ENCODE measurements at regions not wholly inside any gene's neighbourhood (a gene's known extent, or its start where the extent isn't known, plus 50 kb on each side); places are given as distances from the start of the nearest gene placed in this dataset.

DNA sequence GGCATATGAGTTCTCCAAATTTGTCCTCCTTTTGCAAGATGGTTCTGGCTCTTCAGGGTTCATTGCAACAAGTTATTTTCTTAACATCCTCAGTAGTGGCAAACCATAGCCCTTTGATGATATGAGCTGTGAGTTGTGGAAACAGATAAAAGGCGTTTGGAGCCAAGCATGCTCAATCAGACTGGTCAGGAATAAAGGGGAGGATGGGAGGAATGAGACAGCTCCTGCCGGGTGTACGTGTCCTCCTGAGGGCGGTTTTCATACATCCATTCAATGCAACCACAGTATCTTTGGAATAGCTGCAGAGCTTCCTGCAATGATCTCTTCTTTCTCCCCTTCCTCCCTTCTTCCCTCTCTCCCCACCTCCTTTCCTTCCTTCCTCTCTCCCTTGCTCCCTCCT lies 245.8 kb downstream of the GLI2 start:
- no peak for TF ChIP-seq RAD21 (IDR thresholded peaks at IDR 0.05; ENCODE audit: low read depth)
- TF ChIP-seq CEBPB (IDR thresholded peaks at IDR 0.05): no peak
